ENCODE measurements at regions not wholly inside any gene's neighbourhood (a gene's known extent, or its start where the extent isn't known, plus 50 kb on each side); places are given as distances from the start of the nearest gene placed in this dataset.

DNA sequence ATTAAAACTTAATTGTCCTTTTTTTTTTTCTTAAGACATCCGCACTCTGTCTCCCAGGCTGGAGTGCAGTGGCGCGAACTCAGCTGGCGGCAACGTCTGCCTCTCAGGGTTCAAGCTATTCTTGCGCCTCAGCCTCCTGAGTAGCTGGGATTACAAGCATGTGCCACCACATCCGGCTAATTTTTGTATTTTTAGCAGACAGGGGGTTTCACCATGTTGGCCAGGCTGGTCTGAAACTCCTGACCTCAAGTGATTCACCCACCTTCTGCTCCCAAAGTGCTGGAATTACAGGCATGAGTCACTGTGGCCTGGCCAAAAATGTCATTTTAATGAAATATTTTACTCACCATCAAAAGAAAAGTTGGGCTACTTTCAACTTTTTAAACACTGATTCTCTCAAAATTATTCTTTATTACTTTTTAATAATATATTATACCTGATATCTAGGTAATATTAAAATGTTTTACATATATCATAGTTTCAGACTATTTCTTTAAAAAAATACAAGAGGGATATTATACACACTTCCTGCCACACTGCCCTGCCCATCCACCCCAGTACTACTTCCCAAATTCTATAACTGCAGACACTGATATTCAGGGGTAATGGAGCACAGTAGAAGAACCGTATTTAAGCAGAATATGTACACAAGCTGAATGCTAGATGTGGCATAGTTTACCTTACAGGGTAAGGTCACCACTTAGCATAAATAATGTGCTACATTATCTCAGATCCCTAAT, 723.9 kb upstream of the ZNF385D start:
- no CpG with 5 or more reads among the region's 8 CpGs for WGBS (ENCODE audit: insufficient coverage, insufficient read length)
- no peak overlapping the region for H3K4me3 ChIP-seq (ENCODE audit: low read length)

DNA sequence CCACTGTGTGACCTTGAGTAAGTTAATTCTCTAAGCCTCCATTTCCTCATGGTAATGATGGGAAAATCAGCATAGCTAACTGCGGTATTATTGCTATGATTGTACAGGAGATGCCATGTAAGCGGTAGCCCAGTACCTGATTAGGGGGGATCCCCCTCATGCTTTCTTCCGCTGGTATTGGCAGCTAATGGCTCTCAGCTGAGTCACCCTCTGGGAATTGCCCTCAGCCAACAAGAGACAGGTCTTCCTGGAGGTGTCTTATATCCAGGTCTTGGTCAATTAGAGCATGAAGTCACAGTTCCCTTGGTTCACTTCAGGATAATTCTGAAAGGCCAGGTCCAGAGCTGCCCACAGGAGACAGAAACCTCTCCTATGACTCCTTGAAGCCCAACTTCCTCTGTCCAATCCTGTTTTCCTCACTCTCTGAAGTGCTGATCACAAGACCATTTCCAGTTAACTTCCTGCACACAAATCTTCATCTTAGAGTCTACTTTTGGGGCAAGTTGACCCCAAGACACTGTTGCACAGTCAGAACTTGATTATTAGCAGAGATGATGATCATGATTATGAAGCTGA, 724.7 kb upstream of the ZNF385D start:
- H3K9me3 ChIP-seq (ENCODE audit: control insufficient read depth, insufficient read depth, low read length): no peaks in the 10 kb centered on the region
- H3K36me3 ChIP-seq (ENCODE audit: control insufficient read depth, insufficient read depth, low read length): no peaks in the 10 kb centered on the region
- H3K27ac ChIP-seq (ENCODE audit: low read length): no peak overlapping the region
- no CpG with 5 or more reads among the region's 3 CpGs for WGBS (ENCODE audit: insufficient coverage, insufficient read length)
- DNase-seq (ENCODE audit: low read depth, low spot score): no peak
- no peaks in the 10 kb centered on the region for H3K27me3 ChIP-seq (ENCODE audit: control insufficient read depth, insufficient read depth, low read length)
- H3K4me1 ChIP-seq (ENCODE audit: control insufficient read depth, insufficient read depth, low read length): no peaks in the 10 kb centered on the region
- H3K4me3 ChIP-seq (ENCODE audit: low read length): no peak overlapping the region

More for the DNA sequence above, 723.9 kb upstream of the ZNF385D start:
- DNase-seq (ENCODE audit: low read depth, low spot score): no peak
- H3K9me3 ChIP-seq (ENCODE audit: control insufficient read depth, insufficient read depth, low read length): no peaks in the 10 kb centered on the region
- no peaks in the 10 kb centered on the region for H3K27me3 ChIP-seq (ENCODE audit: control insufficient read depth, insufficient read depth, low read length)
- no peaks in the 10 kb centered on the region for H3K36me3 ChIP-seq (ENCODE audit: control insufficient read depth, insufficient read depth, low read length)
- H3K27ac ChIP-seq (ENCODE audit: low read length): no peak overlapping the region
- H3K4me1 ChIP-seq (ENCODE audit: control insufficient read depth, insufficient read depth, low read length): no peaks in the 10 kb centered on the region

DNA sequence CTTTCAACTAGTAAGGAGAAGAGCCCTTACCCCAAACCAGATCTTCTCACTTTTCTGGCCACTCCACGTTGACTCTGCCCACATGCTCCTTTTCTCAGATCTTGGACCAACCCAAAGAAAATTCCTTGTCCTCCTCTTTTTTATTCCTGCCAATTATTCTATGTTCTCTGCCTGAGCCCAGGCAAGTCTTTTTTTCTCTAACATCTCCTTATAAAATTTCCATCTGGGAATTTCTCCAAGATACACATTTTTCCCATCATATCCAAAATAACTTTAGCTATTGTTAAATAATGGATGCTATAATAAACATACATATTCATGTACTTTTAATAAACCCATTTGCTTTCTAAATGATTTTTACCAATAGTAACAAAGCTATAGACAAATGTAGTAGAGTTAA, 726.0 kb upstream of the ZNF385D start:
- no peak for DNase-seq (ENCODE audit: low read depth, low spot score)
- Histone ChIP-seq H3K27me3 (ENCODE audit: control insufficient read depth, insufficient read depth, low read length) (no peaks in the 10 kb centered on the region), H3K4me1 (ENCODE audit: control insufficient read depth, insufficient read depth, low read length) (no peaks in the 10 kb centered on the region), H3K9me3 (ENCODE audit: control insufficient read depth, insufficient read depth, low read length) (no peaks in the 10 kb centered on the region), H3K27ac (ENCODE audit: low read length) (no peak overlapping the region), H3K36me3 (ENCODE audit: control insufficient read depth, insufficient read depth, low read length) (no peaks in the 10 kb centered on the region), H3K4me3 (ENCODE audit: low read length) (no peak overlapping the region)
- WGBS (ENCODE audit: insufficient coverage, insufficient read length): no CpG with 5 or more reads among the region's 1 CpG

DNA sequence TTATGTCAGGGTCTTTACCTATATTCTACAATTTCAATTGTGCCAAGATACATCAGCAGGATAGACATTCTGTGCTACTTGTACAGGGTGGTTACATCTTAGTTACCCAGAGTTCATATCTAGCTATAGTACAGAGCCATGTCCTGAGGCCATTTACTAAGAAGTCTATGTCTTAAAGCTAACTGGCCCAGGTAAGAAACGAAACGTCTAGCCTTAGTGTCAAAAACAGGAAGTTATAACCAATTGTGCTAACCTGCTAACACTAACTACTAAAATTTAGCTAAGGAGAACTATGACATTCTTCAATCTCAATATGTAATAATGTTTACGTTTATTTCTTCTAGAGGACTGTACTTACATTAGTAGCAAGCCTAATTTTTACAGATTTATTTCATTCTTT, 717.2 kb upstream of the UBE2E2 start:
- Histone ChIP-seq H3K4me1 (ENCODE audit: control insufficient read depth, insufficient read depth, low read length) (no peaks in the 10 kb centered on the region), H3K4me3 (ENCODE audit: low read length) (no peak overlapping the region), H3K27me3 (ENCODE audit: control insufficient read depth, insufficient read depth, low read length) (no peaks in the 10 kb centered on the region), H3K36me3 (ENCODE audit: control insufficient read depth, insufficient read depth, low read length) (no peaks in the 10 kb centered on the region), H3K27ac (ENCODE audit: low read length) (no peak overlapping the region), H3K9me3 (ENCODE audit: control insufficient read depth, insufficient read depth, low read length) (no peaks in the 10 kb centered on the region; the same call in 1 of the 2 replicates)
- WGBS (ENCODE audit: insufficient coverage, insufficient read length): no CpG with 5 or more reads among the region's 3 CpGs
- DNase-seq (ENCODE audit: low read depth, low spot score): no peak

DNA sequence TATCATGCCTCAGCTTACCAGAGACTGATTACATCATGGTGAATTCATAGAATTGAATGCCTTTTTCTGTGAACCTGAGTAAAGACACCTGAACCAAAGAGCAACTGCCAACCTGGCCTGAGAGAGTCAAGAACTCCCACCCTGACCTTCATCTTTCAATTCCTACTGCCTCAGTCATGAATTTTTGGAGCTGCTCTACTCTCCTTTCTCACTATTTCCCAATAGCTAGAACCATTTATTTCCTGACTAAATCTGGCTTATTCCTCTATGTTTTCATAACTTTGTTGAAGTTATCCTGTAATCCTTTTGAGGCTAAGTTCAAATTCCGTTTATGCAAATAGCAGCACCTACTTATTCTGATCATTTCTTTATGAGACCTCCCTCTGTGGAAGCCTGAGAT, 712.4 kb upstream of the UBE2E2 start:
- no peaks in the 10 kb centered on the region for H3K36me3 ChIP-seq (ENCODE audit: control insufficient read depth, insufficient read depth, low read length)
- WGBS (ENCODE audit: insufficient coverage, insufficient read length): no CpG with 5 or more reads among the region's 1 CpG

DNA sequence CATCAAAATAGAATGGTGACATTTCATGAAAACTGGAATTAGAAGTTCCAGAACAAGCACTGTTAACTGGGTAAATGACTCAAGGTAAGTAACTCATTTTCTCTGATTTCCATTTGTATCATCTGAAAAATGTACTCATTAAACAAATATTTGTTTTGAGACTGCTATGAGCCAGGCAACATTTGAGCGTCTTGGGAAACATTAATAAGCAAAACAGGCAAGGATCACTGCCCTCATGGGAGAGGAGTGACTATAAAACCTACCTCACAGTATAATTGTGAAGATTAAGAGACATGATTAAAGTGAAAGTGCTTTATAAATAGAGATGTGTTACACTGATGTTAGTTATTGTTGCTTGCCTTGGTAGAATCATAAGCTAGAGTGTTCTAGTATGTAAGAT, 711.8 kb upstream of the UBE2E2 start:
- H3K27ac ChIP-seq (ENCODE audit: low read length): no peak overlapping the region
- no peak overlapping the region for H3K4me3 ChIP-seq (ENCODE audit: low read length)
- H3K27me3 ChIP-seq (ENCODE audit: control insufficient read depth, insufficient read depth, low read length): no peaks in the 10 kb centered on the region
- no peaks in the 10 kb centered on the region for H3K36me3 ChIP-seq (ENCODE audit: control insufficient read depth, insufficient read depth, low read length)
- H3K4me1 ChIP-seq (ENCODE audit: control insufficient read depth, insufficient read depth, low read length): no peaks in the 10 kb centered on the region; the same call in 1 of the 2 replicates
- no CpG with 5 or more reads among the region's 1 CpG for WGBS (ENCODE audit: insufficient coverage, insufficient read length)
- DNase-seq (ENCODE audit: low read depth, low spot score): no peak
- no peaks in the 10 kb centered on the region for H3K9me3 ChIP-seq (ENCODE audit: control insufficient read depth, insufficient read depth, low read length)

More for the DNA sequence above, 712.4 kb upstream of the UBE2E2 start:
- no peak overlapping the region for H3K4me3 ChIP-seq (ENCODE audit: low read length)
- H3K4me1 ChIP-seq (ENCODE audit: control insufficient read depth, insufficient read depth, low read length): no peaks in the 10 kb centered on the region; the same call in 1 of the 2 replicates
- DNase-seq (ENCODE audit: low read depth, low spot score): no peak
- no peaks in the 10 kb centered on the region for H3K9me3 ChIP-seq (ENCODE audit: control insufficient read depth, insufficient read depth, low read length)
- H3K27ac ChIP-seq (ENCODE audit: low read length): no peak overlapping the region
- no peaks in the 10 kb centered on the region for H3K27me3 ChIP-seq (ENCODE audit: control insufficient read depth, insufficient read depth, low read length)

DNA sequence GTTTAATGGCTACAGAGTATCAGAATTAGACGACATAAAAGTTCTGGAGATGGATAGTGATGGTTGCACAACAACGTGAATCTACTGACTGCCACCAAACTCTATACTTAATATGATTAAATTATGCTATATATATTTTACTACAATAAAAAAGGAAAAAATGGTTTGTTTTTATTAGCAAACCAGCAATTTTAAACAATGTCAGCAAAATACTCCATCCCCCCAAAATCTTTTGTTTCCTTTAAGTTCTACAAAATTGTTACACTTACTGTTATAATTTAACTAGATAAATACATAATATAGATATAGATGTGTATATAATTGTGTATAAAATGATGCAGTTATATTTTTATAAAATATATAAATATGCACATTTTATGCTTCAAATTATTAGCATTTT, 710.8 kb upstream of the UBE2E2 start:
- DNase-seq (ENCODE audit: low read depth, low spot score): no peak
- Histone ChIP-seq H3K4me3 (ENCODE audit: low read length) (no peak overlapping the region), H3K4me1 (ENCODE audit: control insufficient read depth, insufficient read depth, low read length) (no peaks in the 10 kb centered on the region; the same call in 1 of the 2 replicates), H3K27me3 (ENCODE audit: control insufficient read depth, insufficient read depth, low read length) (peaks cover 4% of the 10 kb centered on the region; the same call in 1 of the 2 replicates), H3K27ac (ENCODE audit: low read length) (no peak overlapping the region), H3K9me3 (ENCODE audit: control insufficient read depth, insufficient read depth, low read length) (no peaks in the 10 kb centered on the region), H3K36me3 (ENCODE audit: control insufficient read depth, insufficient read depth, low read length) (no peaks in the 10 kb centered on the region)
- WGBS (ENCODE audit: insufficient coverage, insufficient read length): no CpG with 5 or more reads among the region's 2 CpGs

DNA sequence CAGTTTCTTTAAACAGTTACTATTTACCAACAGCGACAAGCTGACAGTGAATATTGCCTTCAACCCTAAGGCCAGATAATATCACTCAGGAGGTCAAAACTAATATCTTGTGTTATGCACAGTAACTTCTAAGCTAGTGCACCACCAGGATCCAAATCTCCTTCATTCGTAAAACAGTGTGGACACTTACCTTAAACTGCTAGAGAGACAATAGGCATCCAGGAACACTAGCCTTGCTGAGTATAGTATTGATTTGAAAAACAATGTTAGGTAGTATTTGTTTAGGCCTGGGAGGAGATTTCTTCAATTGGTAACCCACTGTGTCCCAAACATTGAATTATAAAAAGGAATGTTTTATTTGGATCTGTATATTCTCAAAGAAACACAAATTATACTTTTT, 707.9 kb upstream of the UBE2E2 start:
- Histone ChIP-seq H3K27me3 (ENCODE audit: control insufficient read depth, insufficient read depth, low read length) (peaks cover 4% of the 10 kb centered on the region; the same call in 1 of the 2 replicates), H3K36me3 (ENCODE audit: control insufficient read depth, insufficient read depth, low read length) (no peaks in the 10 kb centered on the region), H3K4me3 (ENCODE audit: low read length) (no peak overlapping the region), H3K27ac (ENCODE audit: low read length) (no peak overlapping the region), H3K4me1 (ENCODE audit: control insufficient read depth, insufficient read depth, low read length) (no peaks in the 10 kb centered on the region; the same call in 1 of the 2 replicates), H3K9me3 (ENCODE audit: control insufficient read depth, insufficient read depth, low read length) (no peaks in the 10 kb centered on the region)
- WGBS (ENCODE audit: insufficient coverage, insufficient read length): no CpG with 5 or more reads among the region's 2 CpGs
- no peak for DNase-seq (ENCODE audit: low read depth, low spot score)

DNA sequence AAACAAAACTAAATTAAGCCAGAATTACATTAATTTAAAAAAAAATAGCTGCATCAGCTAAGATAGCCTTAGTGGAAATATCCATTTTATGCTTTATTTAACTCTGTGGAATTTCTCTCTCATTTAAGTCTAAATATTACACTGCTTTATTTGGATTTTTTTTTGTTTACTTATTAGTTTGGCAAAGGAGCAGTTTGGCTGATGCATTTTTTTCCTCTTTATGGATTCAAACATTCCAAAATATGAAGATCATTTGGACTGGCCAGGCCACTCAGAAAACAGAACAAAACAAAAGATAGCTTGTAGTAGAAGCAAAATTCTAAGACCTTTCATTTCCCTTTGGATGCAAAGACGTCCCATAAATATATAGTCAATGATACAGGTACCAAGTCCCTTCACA, 707.3 kb upstream of the UBE2E2 start:
- H3K9me3 ChIP-seq (ENCODE audit: control insufficient read depth, insufficient read depth, low read length): no peaks in the 10 kb centered on the region
- H3K36me3 ChIP-seq (ENCODE audit: control insufficient read depth, insufficient read depth, low read length): no peaks in the 10 kb centered on the region
- H3K27ac ChIP-seq (ENCODE audit: low read length): no peak overlapping the region
- H3K27me3 ChIP-seq (ENCODE audit: control insufficient read depth, insufficient read depth, low read length): peaks cover 4% of the 10 kb centered on the region; the same call in 1 of the 2 replicates
- no peak overlapping the region for H3K4me3 ChIP-seq (ENCODE audit: low read length)
- WGBS (ENCODE audit: insufficient coverage, insufficient read length): no CpG with 5 or more reads among the region's 1 CpG
- no peaks in the 10 kb centered on the region; the same call in 1 of the 2 replicates for H3K4me1 ChIP-seq (ENCODE audit: control insufficient read depth, insufficient read depth, low read length)
- no peak for DNase-seq (ENCODE audit: low read depth, low spot score)

DNA sequence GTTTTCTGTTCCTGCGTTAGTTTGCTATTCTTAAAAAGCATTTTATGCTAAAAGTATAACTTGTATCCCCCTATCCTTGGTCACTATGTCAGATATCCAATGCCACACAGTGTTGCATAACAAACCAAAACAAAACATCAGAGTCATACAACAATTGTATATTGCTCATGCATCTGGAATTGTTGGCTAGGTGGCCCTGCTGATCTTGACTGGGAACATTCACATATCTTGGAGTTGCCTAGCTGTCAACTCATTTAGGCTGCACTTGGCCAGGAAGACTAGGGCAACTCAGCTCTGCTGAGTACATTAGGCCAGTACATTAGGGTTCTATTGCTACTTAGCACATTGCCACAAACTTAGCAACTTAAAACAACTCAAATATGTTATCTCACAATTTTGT, 706.5 kb upstream of the UBE2E2 start:
- Histone ChIP-seq H3K36me3 (ENCODE audit: control insufficient read depth, insufficient read depth, low read length) (no peaks in the 10 kb centered on the region), H3K27me3 (ENCODE audit: control insufficient read depth, insufficient read depth, low read length) (peaks cover 4% of the 10 kb centered on the region; the same call in 1 of the 2 replicates), H3K27ac (ENCODE audit: low read length) (no peak overlapping the region), H3K4me3 (ENCODE audit: low read length) (no peak overlapping the region), H3K4me1 (ENCODE audit: control insufficient read depth, insufficient read depth, low read length) (no peaks in the 10 kb centered on the region; the same call in 1 of the 2 replicates), H3K9me3 (ENCODE audit: control insufficient read depth, insufficient read depth, low read length) (no peaks in the 10 kb centered on the region)
- WGBS (ENCODE audit: insufficient coverage, insufficient read length): no CpG with 5 or more reads among the region's 1 CpG
- DNase-seq (ENCODE audit: low read depth, low spot score): no peak
